Gastrocnemius medialis (tissue), 4 donors: ENCODE measurements at regions not wholly inside any gene's neighbourhood (a gene's known extent, or its start where the extent isn't known, plus 50 kb on each side); places are given as distances from the start of the nearest gene placed in this dataset.

Source experiments
- ATAC-seq, 2 donors: fragments of 150-250 bp; one replicate each; pipeline ENCODE4 v1.9.1; 2016
- DNase-seq, 2 donors: peaks; one replicate each; pipeline ENCODE4 v3.0.0-alpha.2; 2019
- H3K27ac ChIP-seq, 4 donors: fragments of 200-600 bp; sonication (generic); 1 replicate in 1 of 4; 2 replicates in 3 of 4; pipeline ENCODE4 v1.5.1; 2016 to 2018; ENCODE audit warnings: mild to moderate bottlenecking in 2 of 4, moderate library complexity in 1 of 4
- H3K27me3 ChIP-seq, 3 donors: fragments of 200-600 bp; sonication (generic) in 2 of 3; 1 replicate in 1 of 3; 2 replicates in 2 of 3; pipeline versions ENCODE4 v1.5.1 to v1.6.0; 2016 to 2019; ENCODE audit warnings: mild to moderate bottlenecking in 1 of 3, moderate library complexity in 1 of 3
- H3K36me3 ChIP-seq, 2 donors: fragments of 200-600 bp; sonication (generic) in 1 of 2; one replicate each; pipeline ENCODE4 v1.5.1; 2017 to 2018
- H3K4me1 ChIP-seq, 2 donors: fragments of 200-600 bp; sonication (generic) in 1 of 2; one replicate each; pipeline ENCODE4 v1.5.1; 2016 to 2017; ENCODE audit warnings: mild to moderate bottlenecking in 2 of 2
- H3K4me3 ChIP-seq, 4 donors: fragments of 200-600 bp; sonication (generic) in 3 of 4; 1 replicate in 1 of 4; 2 replicates in 3 of 4; pipeline ENCODE4 v1.5.1; 2016 to 2019; ENCODE audit warnings: mild to moderate bottlenecking in 2 of 4
- H3K9me3 ChIP-seq, 3 donors: fragments of 200-600 bp; sonication (generic) in 2 of 3; 1 replicate in 1 of 3; 2 replicates in 2 of 3; pipeline ENCODE4 v1.5.1; 2016 to 2019
- POLR2A ChIP-seq, 2 donors: fragments of 450-650 bp; IDR thresholded peaks; one replicate each; pipeline ENCODE4 v1.6.1; 2017; ENCODE audit warnings: antibody characterized with exemption in 2 of 2, mild to moderate bottlenecking in 2 of 2, moderate library complexity in 2 of 2
- in situ Hi-C, 4 donors: fragments of 200-750 bp; cut with MboI; loops; one replicate each; pipeline versions ENCODE4 v1.15.0 to v1.8.0; 2017; ENCODE audit warnings: low sequenced_read_pairs in 4 of 4
- intact Hi-C: fragments of 100-400 bp; cut with DNase I; formaldehyde crosslinking; loops from one replicate; pipeline ENCODE4 v1.15.1; 2023; ENCODE audit warnings: low total_unique reads
- TF ChIP-seq, protein P1 (sequence below), 5 experiments: fragments of 450-650 bp in 3 of 5; fragments of 200-600 bp in 2 of 5; sonication (generic) in 2 of 5; IDR thresholded peaks in 4 of 5; conservative IDR thresholded peaks in 1 of 5; 1 replicate in 4 of 5; 2 replicates in 1 of 5; pipeline ENCODE4 v1.5.1; 2016 to 2019; ENCODE audit warnings: antibody characterized with exemption in 5 of 5, mild to moderate bottlenecking in 3 of 5, moderate library complexity in 3 of 5

GRCh38 chr5:162209005-162209605 lies 141.5 kb downstream of the GABRG2 start:
- in situ Hi-C loops = no loop called here
- ATAC-seq = no peak
- TF ChIP-seq, protein P1, sequence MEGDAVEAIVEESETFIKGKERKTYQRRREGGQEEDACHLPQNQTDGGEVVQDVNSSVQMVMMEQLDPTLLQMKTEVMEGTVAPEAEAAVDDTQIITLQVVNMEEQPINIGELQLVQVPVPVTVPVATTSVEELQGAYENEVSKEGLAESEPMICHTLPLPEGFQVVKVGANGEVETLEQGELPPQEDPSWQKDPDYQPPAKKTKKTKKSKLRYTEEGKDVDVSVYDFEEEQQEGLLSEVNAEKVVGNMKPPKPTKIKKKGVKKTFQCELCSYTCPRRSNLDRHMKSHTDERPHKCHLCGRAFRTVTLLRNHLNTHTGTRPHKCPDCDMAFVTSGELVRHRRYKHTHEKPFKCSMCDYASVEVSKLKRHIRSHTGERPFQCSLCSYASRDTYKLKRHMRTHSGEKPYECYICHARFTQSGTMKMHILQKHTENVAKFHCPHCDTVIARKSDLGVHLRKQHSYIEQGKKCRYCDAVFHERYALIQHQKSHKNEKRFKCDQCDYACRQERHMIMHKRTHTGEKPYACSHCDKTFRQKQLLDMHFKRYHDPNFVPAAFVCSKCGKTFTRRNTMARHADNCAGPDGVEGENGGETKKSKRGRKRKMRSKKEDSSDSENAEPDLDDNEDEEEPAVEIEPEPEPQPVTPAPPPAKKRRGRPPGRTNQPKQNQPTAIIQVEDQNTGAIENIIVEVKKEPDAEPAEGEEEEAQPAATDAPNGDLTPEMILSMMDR (IDR thresholded peaks at IDR 0.05 in 4 of 5, conservative IDR thresholded peaks at IDR 0.05 in 1 of 5) = peak in 1 of 5 experiments; percentile 30
- TF ChIP-seq POLR2A (IDR thresholded peaks at IDR 0.05) = no peak

DNA sequence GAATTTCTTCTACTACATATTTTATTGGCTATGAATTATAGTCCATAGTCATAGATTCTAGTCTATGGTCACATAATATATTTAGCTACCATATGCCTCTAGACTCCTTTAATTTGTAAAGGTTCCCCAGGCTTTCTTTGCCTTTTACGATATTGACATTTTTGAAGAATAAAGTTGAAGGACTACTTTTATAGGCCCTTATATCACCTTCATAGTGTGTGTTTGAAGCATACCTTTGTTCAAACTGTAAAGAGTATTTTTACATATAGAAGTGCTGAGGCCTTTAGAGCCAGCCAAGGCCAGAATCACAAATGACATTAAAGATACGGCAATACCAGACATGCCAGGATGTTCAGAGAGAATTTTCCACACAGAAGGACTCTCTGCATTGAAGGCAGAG lies 147.0 kb downstream of the GABRG2 start:
- H3K4me1 ChIP-seq = no peaks in the 10 kb centered on the region
- intact Hi-C loops = no loop called here

More at GRCh38 chr5:162209005-162209605, 141.5 kb downstream of the GABRG2 start:
- Histone ChIP-seq H3K36me3 (no peaks in the 10 kb centered on the region), H3K9me3 (no peaks in the 10 kb centered on the region), H3K27me3 (no peaks in the 10 kb centered on the region), H3K4me1 (no peaks in the 10 kb centered on the region), H3K27ac (no peak overlapping the region), H3K4me3 (no peak overlapping the region)
- no peak for DNase-seq
- intact Hi-C loops = no loop called here

DNA sequence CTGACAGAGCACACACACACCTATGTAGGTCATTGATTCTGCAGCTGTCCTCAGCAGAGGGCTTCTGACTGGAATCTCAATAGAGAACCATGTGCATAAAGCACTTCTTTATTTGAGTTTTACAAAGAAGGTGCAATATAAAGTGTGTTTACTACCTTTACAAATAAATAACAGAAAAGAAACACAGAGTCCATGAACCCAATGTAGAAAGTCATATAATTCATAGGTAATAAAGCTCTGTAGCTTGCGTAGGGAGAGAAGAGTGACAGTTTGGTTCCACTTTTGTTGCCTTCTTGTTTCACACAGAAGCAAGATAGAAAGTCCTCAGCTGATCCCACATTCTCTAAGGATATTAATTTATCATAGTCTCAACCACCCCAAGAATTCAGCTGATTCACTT lies 149.5 kb downstream of the GABRG2 start:
- Histone ChIP-seq H3K27me3 (no peaks in the 10 kb centered on the region), H3K4me1 (no peaks in the 10 kb centered on the region), H3K9me3 (no peaks in the 10 kb centered on the region), H3K4me3 (no peak overlapping the region), H3K36me3 (no peaks in the 10 kb centered on the region), H3K27ac (no peak overlapping the region)
- DNase-seq (no peak), ATAC-seq (no peak)
- intact Hi-C loops = no loop called here
- TF ChIP-seq, protein P1 (IDR thresholded peaks at IDR 0.05 in 4 of 5, conservative IDR thresholded peaks at IDR 0.05 in 1 of 5) = no peak
- TF ChIP-seq POLR2A (IDR thresholded peaks at IDR 0.05) = no peak
- in situ Hi-C loops = no loop called here

More for the DNA sequence above, 147.0 kb downstream of the GABRG2 start:
- Histone ChIP-seq H3K27ac (no peak overlapping the region), H3K4me3 (no peak overlapping the region), H3K27me3 (no peaks in the 10 kb centered on the region), H3K9me3 (no peaks in the 10 kb centered on the region), H3K36me3 (no peaks in the 10 kb centered on the region)
- TF ChIP-seq, protein P1 (IDR thresholded peaks at IDR 0.05 in 4 of 5, conservative IDR thresholded peaks at IDR 0.05 in 1 of 5) = no peak
- no peak for TF ChIP-seq POLR2A (IDR thresholded peaks at IDR 0.05)
- in situ Hi-C loops = no loop called here
- ATAC-seq (no peak), DNase-seq (no peak)

GRCh38 chr5:162221910-162222309 lies 154.3 kb downstream of the GABRG2 start:
- intact Hi-C loops (no loop called here), in situ Hi-C loops (no loop called here)
- H3K4me1 ChIP-seq = no peaks in the 10 kb centered on the region
- TF ChIP-seq, protein P1 (IDR thresholded peaks at IDR 0.05 in 4 of 5, conservative IDR thresholded peaks at IDR 0.05 in 1 of 5) = no peak
- no peak for TF ChIP-seq POLR2A (IDR thresholded peaks at IDR 0.05)
- no peak overlapping the region for H3K27ac ChIP-seq
- H3K27me3 ChIP-seq = no peaks in the 10 kb centered on the region
- H3K4me3 ChIP-seq = no peak overlapping the region
- no peak for DNase-seq
- H3K9me3 ChIP-seq = no peaks in the 10 kb centered on the region
- no peak for ATAC-seq
- H3K36me3 ChIP-seq = no peaks in the 10 kb centered on the region

DNA sequence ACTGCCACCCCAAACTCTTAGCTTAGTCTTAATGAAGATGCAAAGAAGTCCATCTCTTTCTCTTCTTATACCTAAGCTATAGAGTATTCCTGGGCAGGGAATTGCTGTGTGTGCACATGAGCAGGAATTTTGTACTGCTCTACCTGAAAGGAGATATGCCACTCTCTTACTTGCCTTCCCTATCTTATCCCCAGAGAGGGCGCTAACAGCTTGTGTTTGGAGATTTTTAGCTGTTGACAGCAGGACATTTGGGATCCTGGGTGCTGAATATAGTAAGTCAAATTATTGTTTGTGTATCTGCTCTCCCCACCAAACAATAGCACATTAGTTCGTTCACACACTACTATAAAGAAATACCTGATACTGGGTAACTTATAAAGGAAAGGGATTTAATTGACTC lies 159.5 kb downstream of the GABRG2 start:
- ATAC-seq (no peak), DNase-seq (no peak)
- intact Hi-C loops (no loop called here), in situ Hi-C loops (no loop called here)
- no peaks in the 10 kb centered on the region for H3K4me1 ChIP-seq
- H3K9me3 ChIP-seq = no peaks in the 10 kb centered on the region
- no peak overlapping the region for H3K27ac ChIP-seq
- H3K36me3 ChIP-seq = no peaks in the 10 kb centered on the region
- TF ChIP-seq POLR2A (IDR thresholded peaks at IDR 0.05) = no peak
- TF ChIP-seq, protein P1 (IDR thresholded peaks at IDR 0.05 in 4 of 5, conservative IDR thresholded peaks at IDR 0.05 in 1 of 5) = no peak
- no peak overlapping the region for H3K4me3 ChIP-seq
- H3K27me3 ChIP-seq = no peaks in the 10 kb centered on the region
